Gastrocnemius medialis (tissue), 4 donors: ENCODE measurements at regions not wholly inside any gene's neighbourhood (a gene's known extent, or its start where the extent isn't known, plus 50 kb on each side); places are given as distances from the start of the nearest gene placed in this dataset.

Experiments used
- ATAC-seq, 2 donors: fragments of 150-250 bp; one replicate each; pipeline ENCODE4 v1.9.1; 2016
- DNase-seq, 2 donors: peaks; one replicate each; pipeline ENCODE4 v3.0.0-alpha.2; 2019
- H3K27ac ChIP-seq, 4 donors: fragments of 200-600 bp; sonication (generic); 1 replicate in 1 of 4; 2 replicates in 3 of 4; pipeline ENCODE4 v1.5.1; 2016 to 2018; ENCODE audit warnings: mild to moderate bottlenecking in 2 of 4, moderate library complexity in 1 of 4
- H3K27me3 ChIP-seq, 3 donors: fragments of 200-600 bp; sonication (generic) in 2 of 3; 1 replicate in 1 of 3; 2 replicates in 2 of 3; pipeline versions ENCODE4 v1.5.1 to v1.6.0; 2016 to 2019; ENCODE audit warnings: mild to moderate bottlenecking in 1 of 3, moderate library complexity in 1 of 3
- H3K36me3 ChIP-seq, 2 donors: fragments of 200-600 bp; sonication (generic) in 1 of 2; one replicate each; pipeline ENCODE4 v1.5.1; 2017 to 2018
- H3K4me1 ChIP-seq, 2 donors: fragments of 200-600 bp; sonication (generic) in 1 of 2; one replicate each; pipeline ENCODE4 v1.5.1; 2016 to 2017; ENCODE audit warnings: mild to moderate bottlenecking in 2 of 2
- H3K4me3 ChIP-seq, 4 donors: fragments of 200-600 bp; sonication (generic) in 3 of 4; 1 replicate in 1 of 4; 2 replicates in 3 of 4; pipeline ENCODE4 v1.5.1; 2016 to 2019; ENCODE audit warnings: mild to moderate bottlenecking in 2 of 4
- H3K9me3 ChIP-seq, 3 donors: fragments of 200-600 bp; sonication (generic) in 2 of 3; 1 replicate in 1 of 3; 2 replicates in 2 of 3; pipeline ENCODE4 v1.5.1; 2016 to 2019
- POLR2A ChIP-seq, 2 donors: fragments of 450-650 bp; IDR thresholded peaks; one replicate each; pipeline ENCODE4 v1.6.1; 2017; ENCODE audit warnings: antibody characterized with exemption in 2 of 2, mild to moderate bottlenecking in 2 of 2, moderate library complexity in 2 of 2
- in situ Hi-C, 4 donors: fragments of 200-750 bp; cut with MboI; loops; one replicate each; pipeline versions ENCODE4 v1.15.0 to v1.8.0; 2017; ENCODE audit warnings: low sequenced_read_pairs in 4 of 4
- intact Hi-C: fragments of 100-400 bp; cut with DNase I; formaldehyde crosslinking; loops from one replicate; pipeline ENCODE4 v1.15.1; 2023; ENCODE audit warnings: low total_unique reads
- TF ChIP-seq, protein P1 (sequence below), 5 experiments: fragments of 450-650 bp in 3 of 5; fragments of 200-600 bp in 2 of 5; sonication (generic) in 2 of 5; IDR thresholded peaks in 4 of 5; conservative IDR thresholded peaks in 1 of 5; 1 replicate in 4 of 5; 2 replicates in 1 of 5; pipeline ENCODE4 v1.5.1; 2016 to 2019; ENCODE audit warnings: antibody characterized with exemption in 5 of 5, mild to moderate bottlenecking in 3 of 5, moderate library complexity in 3 of 5

DNA sequence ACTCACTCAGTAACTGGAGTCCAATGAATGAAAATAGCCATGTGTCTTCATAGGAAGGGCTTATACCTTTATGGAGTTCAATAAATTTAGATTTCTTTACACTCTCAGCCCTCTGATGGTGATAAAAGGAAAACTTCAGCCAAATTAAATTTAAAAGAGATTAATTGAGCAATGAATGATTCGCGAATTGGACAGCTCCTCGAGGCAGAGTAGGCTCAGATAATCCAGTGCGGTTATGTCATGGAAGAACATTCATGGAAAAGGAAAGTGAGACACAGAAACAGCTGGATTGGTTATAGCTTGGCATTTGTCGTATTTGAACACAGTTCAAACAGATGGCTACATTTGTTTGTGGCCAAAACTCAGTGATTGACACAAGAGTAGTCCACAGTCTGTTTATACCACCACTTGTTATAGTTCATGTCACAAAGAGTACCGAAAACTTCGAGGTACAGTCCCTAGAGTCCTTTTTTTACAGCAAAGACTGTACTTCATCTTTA is 54.6 kb upstream of the TACR3 start:
- Histone ChIP-seq H3K27me3 (no peaks in the 10 kb centered on the region), H3K4me1 (no peaks in the 10 kb centered on the region), H3K36me3 (no peaks in the 10 kb centered on the region), H3K4me3 (no peak overlapping the region), H3K9me3 (no peaks in the 10 kb centered on the region), H3K27ac (no peak overlapping the region)
- intact Hi-C loops (no loop called here), in situ Hi-C loops (no loop called here)
- TF ChIP-seq POLR2A (IDR thresholded peaks at IDR 0.05), result no peak
- TF ChIP-seq, protein P1, sequence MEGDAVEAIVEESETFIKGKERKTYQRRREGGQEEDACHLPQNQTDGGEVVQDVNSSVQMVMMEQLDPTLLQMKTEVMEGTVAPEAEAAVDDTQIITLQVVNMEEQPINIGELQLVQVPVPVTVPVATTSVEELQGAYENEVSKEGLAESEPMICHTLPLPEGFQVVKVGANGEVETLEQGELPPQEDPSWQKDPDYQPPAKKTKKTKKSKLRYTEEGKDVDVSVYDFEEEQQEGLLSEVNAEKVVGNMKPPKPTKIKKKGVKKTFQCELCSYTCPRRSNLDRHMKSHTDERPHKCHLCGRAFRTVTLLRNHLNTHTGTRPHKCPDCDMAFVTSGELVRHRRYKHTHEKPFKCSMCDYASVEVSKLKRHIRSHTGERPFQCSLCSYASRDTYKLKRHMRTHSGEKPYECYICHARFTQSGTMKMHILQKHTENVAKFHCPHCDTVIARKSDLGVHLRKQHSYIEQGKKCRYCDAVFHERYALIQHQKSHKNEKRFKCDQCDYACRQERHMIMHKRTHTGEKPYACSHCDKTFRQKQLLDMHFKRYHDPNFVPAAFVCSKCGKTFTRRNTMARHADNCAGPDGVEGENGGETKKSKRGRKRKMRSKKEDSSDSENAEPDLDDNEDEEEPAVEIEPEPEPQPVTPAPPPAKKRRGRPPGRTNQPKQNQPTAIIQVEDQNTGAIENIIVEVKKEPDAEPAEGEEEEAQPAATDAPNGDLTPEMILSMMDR (IDR thresholded peaks at IDR 0.05 in 4 of 5, conservative IDR thresholded peaks at IDR 0.05 in 1 of 5), result no peak
- no peak for DNase-seq
- no peak for ATAC-seq

DNA sequence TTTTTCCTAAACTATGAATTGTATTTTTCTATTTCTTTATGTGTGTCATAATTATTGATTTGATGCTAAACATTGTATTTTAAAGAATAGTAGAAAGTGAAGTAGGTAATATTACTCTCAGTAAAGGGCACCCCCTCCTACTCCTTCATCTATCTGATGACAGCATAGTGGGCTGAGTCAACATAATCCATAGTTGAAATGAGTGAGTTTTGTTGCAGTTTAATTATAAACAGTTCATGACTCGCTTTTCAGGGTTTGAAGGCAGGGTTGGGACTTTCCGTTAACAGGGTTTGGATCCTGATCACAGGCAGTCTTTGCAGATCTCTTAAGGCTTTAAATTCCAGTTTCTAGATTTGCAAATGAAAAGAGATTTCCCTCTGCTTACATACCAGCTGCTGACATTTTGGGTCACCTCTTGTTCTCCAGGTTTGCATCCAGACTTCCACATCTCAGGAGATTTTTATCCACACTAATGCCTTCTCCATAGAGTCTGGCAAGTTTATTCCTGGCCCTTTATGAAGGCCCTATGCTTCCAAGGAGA is 54.0 kb upstream of the TACR3 start:
- no peaks in the 10 kb centered on the region for H3K9me3 ChIP-seq
- ATAC-seq, result no peak
- intact Hi-C loops, result no loop called here
- H3K4me1 ChIP-seq, result no peaks in the 10 kb centered on the region
- H3K4me3 ChIP-seq, result no peak overlapping the region
- H3K36me3 ChIP-seq, result no peaks in the 10 kb centered on the region
- in situ Hi-C loops, result no loop called here
- no peak overlapping the region for H3K27ac ChIP-seq
- no peak for DNase-seq
- TF ChIP-seq, protein P1 (IDR thresholded peaks at IDR 0.05 in 4 of 5, conservative IDR thresholded peaks at IDR 0.05 in 1 of 5), result no peak
- no peak for TF ChIP-seq POLR2A (IDR thresholded peaks at IDR 0.05)
- no peaks in the 10 kb centered on the region for H3K27me3 ChIP-seq
